Common myeloid progenitor, CD34-positive (primary cell): ENCODE measurements at regions not wholly inside any gene's neighbourhood (a gene's known extent, or its start where the extent isn't known, plus 50 kb on each side); places are given as distances from the start of the nearest gene placed in this dataset.

Experiments used
- CTCF ChIA-PET: fragments of 350-600 bp; sonication (Branson Sonifier 250); formaldehyde crosslinking; loops from one replicate; lab custom pipeline; 2021; ENCODE audit warnings: antibody characterized with exemption; lab: Charles Lee
- POLR2A ChIA-PET: fragments of 350-600 bp; sonication (Branson Sonifier 250); formaldehyde crosslinking; loops from one replicate; lab custom pipeline; 2021; ENCODE audit warnings: antibody characterized with exemption; lab: Charles Lee
- DNase-seq, 3 donors: peaks; one replicate each; pipeline versions ENCODE4 v3.0.0 to v3.0.0-alpha.2; 2013
- H3K27ac ChIP-seq, 2 experiments: 1 replicate in 1 of 2; 2 replicates in 1 of 2; pipeline ENCODE4 v1.7.0; 2013; ENCODE audit warnings: inconsistent platforms in 2 of 2, low read length in 2 of 2, mild to moderate bottlenecking in 2 of 2, low read depth in 1 of 2, moderate library complexity in 1 of 2; ENCODE audit not compliant: severe bottlenecking in 2 of 2, insufficient read depth in 1 of 2, poor library complexity in 1 of 2
- H3K27me3 ChIP-seq, 5 experiments: replicated peaks in 2 of 5; 1 replicate in 3 of 5; 2 replicates in 2 of 5; pipeline versions ENCODE4 v1.6.1 to v1.7.0; 2013; ENCODE audit warnings: low read length in 4 of 5, mild to moderate bottlenecking in 2 of 5, moderate library complexity in 2 of 5, inconsistent platforms in 1 of 5; ENCODE audit not compliant: insufficient read depth in 5 of 5, control insufficient read depth in 4 of 5
- H3K36me3 ChIP-seq, 4 experiments: 1 replicate in 2 of 4; 2 replicates in 2 of 4; pipeline versions ENCODE4 v1.6.1 to v1.7.0; 2013; ENCODE audit warnings: low read length in 3 of 4, control low read depth in 1 of 4, mild to moderate bottlenecking in 1 of 4; ENCODE audit not compliant: control insufficient read depth in 4 of 4, insufficient read depth in 4 of 4
- H3K4me1 ChIP-seq, 4 experiments: 1 replicate in 3 of 4; 2 replicates in 1 of 4; pipeline versions ENCODE4 v1.6.1 to v1.7.1; 2013; ENCODE audit warnings: low read length in 3 of 4, mild to moderate bottlenecking in 3 of 4, control low read depth in 1 of 4, inconsistent platforms in 1 of 4, moderate library complexity in 1 of 4; ENCODE audit not compliant: control insufficient read depth in 4 of 4, insufficient read depth in 4 of 4; ENCODE audit errors: control extremely low read depth in 1 of 4
- H3K4me3 ChIP-seq, 7 experiments: 1 replicate in 4 of 7; 2 replicates in 3 of 7; pipeline versions ENCODE4 v1.5.1 to v1.7.0; 2013; ENCODE audit warnings: mild to moderate bottlenecking in 7 of 7, low read length in 6 of 7, moderate library complexity in 6 of 7, inconsistent platforms in 2 of 7, low read depth in 2 of 7, control low read depth in 1 of 7; ENCODE audit not compliant: insufficient read depth in 4 of 7, control insufficient read depth in 1 of 7; ENCODE audit errors: extremely low read depth in 1 of 7
- H3K9me3 ChIP-seq, 5 experiments: 1 replicate in 4 of 5; 2 replicates in 1 of 5; pipeline versions ENCODE4 v1.6.1 to v1.7.1; 2013; ENCODE audit warnings: low read length in 4 of 5, mild to moderate bottlenecking in 2 of 5, inconsistent platforms in 1 of 5, low read depth in 1 of 5, moderate library complexity in 1 of 5; ENCODE audit not compliant: control insufficient read depth in 4 of 5, insufficient read depth in 2 of 5; ENCODE audit errors: control extremely low read depth in 1 of 5
- WGBS: methylation state at CpG from one replicate; pipeline ENCODE4 v1.1.5; 2013; ENCODE audit not compliant: insufficient coverage; 5-methylcytosine and 5-hydroxymethylcytosine counted together

- H3K9me3 ChIP-seq, result no peaks in the 10 kb centered on the region
- ChIA-PET POLR2A (no interaction called here), CTCF (interaction anchor here (1.6 to 3.6 kb wide), 3 partner anchors 10 to 472 kb away, joined by 4 to 24 read pairs (median 5); no protein-coding TSS in a partner anchor)
- H3K4me3 ChIP-seq, result no peak overlapping the region
- H3K27ac ChIP-seq, result no peak overlapping the region
- H3K36me3 ChIP-seq, result no peaks in the 10 kb centered on the region
- no peaks in the 10 kb centered on the region for H3K27me3 ChIP-seq
- peaks cover 2 to 48% (median 33%) of the 10 kb centered on the region in 4 experiments for H3K4me1 ChIP-seq
- 100% methylated on average over 2 of the region's 3 CpGs for WGBS
- no peak for DNase-seq
Observed at GRCh38 chr3:193844472-193844871, 251.5 kb downstream of the OPA1 start.

DNA sequence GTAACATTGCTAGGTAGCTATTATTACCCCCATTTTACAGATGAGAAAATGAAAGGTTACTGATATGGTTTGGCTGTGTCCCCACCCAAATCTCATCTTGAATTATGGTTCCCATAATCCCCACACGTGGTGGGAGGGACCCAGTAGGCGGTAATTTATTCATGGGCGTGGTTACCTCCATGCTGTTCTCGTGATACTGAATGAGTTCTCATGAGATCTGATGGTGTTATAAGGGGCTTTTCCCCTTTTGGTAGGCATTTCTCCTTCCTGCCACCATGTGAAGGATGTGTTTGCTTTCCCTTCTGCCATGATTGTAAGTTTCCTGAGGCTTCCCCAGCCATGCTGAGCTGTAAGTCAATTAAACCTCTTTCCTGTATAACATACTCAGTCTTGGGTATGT is 252.1 kb downstream of the OPA1 start:
- no peak overlapping the region for H3K27ac ChIP-seq
- no peaks in the 10 kb centered on the region for H3K9me3 ChIP-seq
- no peak overlapping the region for H3K4me3 ChIP-seq
- CTCF ChIA-PET, result interaction anchor here (1.0 to 3.6 kb wide), 7 partner anchors 8 to 471 kb away, joined by 3 to 24 read pairs (median 4); no protein-coding TSS in a partner anchor
- no peaks in the 10 kb centered on the region for H3K36me3 ChIP-seq
- POLR2A ChIA-PET, result no interaction called here
- WGBS, result 100% methylated on average over 4 of the region's 4 CpGs
- no peaks in the 10 kb centered on the region for H3K27me3 ChIP-seq
- peaks cover 2 to 49% (median 37%) of the 10 kb centered on the region in 4 experiments for H3K4me1 ChIP-seq
- no peak for DNase-seq

- DNase-seq, result no peak
- Histone ChIP-seq H3K27me3 (no peaks in the 10 kb centered on the region), H3K4me3 (no peak overlapping the region), H3K36me3 (no peaks in the 10 kb centered on the region), H3K9me3 (no peaks in the 10 kb centered on the region), H3K4me1 (peaks cover 2 to 45% (median 35%) of the 10 kb centered on the region in 4 experiments), H3K27ac (no peak overlapping the region)
- WGBS, result 93% methylated on average over 2 of the region's 2 CpGs
- POLR2A ChIA-PET, result interaction anchor here (0.6 kb wide), 2 partner anchors 160 to 217 kb away, joined by 3 read pairs; no protein-coding TSS in a partner anchor
- CTCF ChIA-PET, result interaction anchor here (1.3 to 3.6 kb wide), 4 partner anchors 8 to 34 kb away, joined by 3 to 24 read pairs (median 4); no protein-coding TSS in a partner anchor
Observed at GRCh38 chr3:193846569-193846968, 253.6 kb downstream of the OPA1 start.

GRCh38 chr3:193847402-193847801 is 254.4 kb downstream of the OPA1 start:
- H3K27ac ChIP-seq, result no peak overlapping the region
- CTCF ChIA-PET, result no interaction called here
- no peaks in the 10 kb centered on the region for H3K9me3 ChIP-seq
- POLR2A ChIA-PET, result interaction anchor here (0.6 kb wide), 2 partner anchors 64 to 224 kb away, joined by 3 to 4 read pairs; no protein-coding TSS in a partner anchor
- 100% methylated on average over 5 of the region's 6 CpGs for WGBS
- H3K4me3 ChIP-seq, result no peak overlapping the region
- H3K36me3 ChIP-seq, result no peaks in the 10 kb centered on the region
- no peaks in the 10 kb centered on the region for H3K27me3 ChIP-seq
- DNase-seq, result no peak
- peaks cover 2 to 43% (median 31%) of the 10 kb centered on the region in 4 experiments for H3K4me1 ChIP-seq

DNA sequence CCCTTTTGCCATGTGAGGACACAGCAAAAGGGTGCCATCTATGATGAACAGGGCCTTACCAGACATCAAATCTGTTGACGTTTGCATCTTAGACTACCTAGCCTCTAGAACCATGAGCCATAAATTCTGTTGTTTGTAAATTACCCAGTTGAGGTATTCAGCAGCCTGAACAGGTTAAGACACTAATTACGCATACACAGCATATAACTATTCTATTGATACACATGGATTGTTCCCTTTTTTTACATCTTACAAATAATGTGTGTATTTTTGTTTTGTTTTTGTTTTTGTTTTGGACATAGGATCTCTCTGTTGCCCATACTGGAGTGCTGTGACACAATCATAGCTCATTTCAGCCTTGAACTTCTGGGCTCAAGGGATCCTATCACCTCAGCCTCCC is 255.5 kb downstream of the OPA1 start:
- H3K27me3 ChIP-seq, result no peaks in the 10 kb centered on the region
- DNase-seq, result no peak
- H3K36me3 ChIP-seq, result no peaks in the 10 kb centered on the region
- CTCF ChIA-PET, result no interaction called here
- 100% methylated on average over 1 of the region's 2 CpGs for WGBS
- no peak overlapping the region for H3K4me3 ChIP-seq
- no peaks in the 10 kb centered on the region for H3K9me3 ChIP-seq
- peaks cover 6 to 43% (median 30%) of the 10 kb centered on the region in 4 experiments for H3K4me1 ChIP-seq
- H3K27ac ChIP-seq, result no peak overlapping the region
- POLR2A ChIA-PET, result no interaction called here

DNA sequence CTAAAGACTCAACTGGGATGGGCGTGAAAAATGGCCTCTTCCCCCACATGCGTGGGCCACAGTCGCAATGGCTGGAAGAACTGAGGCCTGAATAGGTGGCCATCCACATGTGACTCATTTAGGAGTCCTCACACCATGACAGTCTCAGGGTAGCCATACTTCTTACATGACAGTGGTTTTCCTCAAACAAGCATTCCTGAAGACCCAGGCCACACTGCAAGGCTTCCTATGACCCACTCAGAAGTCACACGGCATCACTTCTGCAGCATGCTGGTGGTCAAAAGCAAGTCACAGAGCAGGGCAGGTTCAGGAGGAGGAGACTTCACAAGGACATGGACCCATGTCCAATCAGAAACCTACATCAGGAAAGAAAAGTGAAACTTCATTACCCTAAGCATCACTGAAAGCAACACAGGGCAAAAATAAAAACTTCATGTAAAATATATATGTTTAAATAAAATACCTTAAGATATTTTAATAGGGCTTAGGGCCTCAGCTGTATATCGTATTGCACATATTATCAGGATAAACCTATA is 257.1 kb downstream of the OPA1 start:
- POLR2A ChIA-PET, result no interaction called here
- no peak for DNase-seq
- 100% methylated on average over 4 of the region's 5 CpGs for WGBS
- CTCF ChIA-PET, result no interaction called here
- Histone ChIP-seq H3K9me3 (no peaks in the 10 kb centered on the region), H3K36me3 (no peaks in the 10 kb centered on the region), H3K4me1 (peaks cover 12 to 46% (median 39%) of the 10 kb centered on the region in 4 experiments), H3K4me3 (no peak overlapping the region), H3K27ac (no peak overlapping the region), H3K27me3 (no peaks in the 10 kb centered on the region)

- no peak for DNase-seq
- POLR2A ChIA-PET, result no interaction called here
- WGBS, result 100% methylated on average over 3 of the region's 3 CpGs
- CTCF ChIA-PET, result no interaction called here
- Histone ChIP-seq H3K36me3 (no peaks in the 10 kb centered on the region), H3K4me1 (peaks cover 12 to 35% (median 27%) of the 10 kb centered on the region in 4 experiments), H3K27me3 (no peaks in the 10 kb centered on the region), H3K9me3 (no peaks in the 10 kb centered on the region), H3K4me3 (no peak overlapping the region), H3K27ac (no peak overlapping the region)
Observed at GRCh38 chr3:193851428-193851847, 258.4 kb downstream of the OPA1 start.
